H1 (cell line): ENCODE measurements at regions not wholly inside any gene's neighbourhood (a gene's known extent, or its start where the extent isn't known, plus 50 kb on each side); places are given as distances from the start of the nearest gene placed in this dataset.

Experiments
- CTCF ChIA-PET: fragments of 300-600 bp; sonication (Branson Sonifier 250); formaldehyde crosslinking; loops from one replicate; lab custom pipeline; 2021; ENCODE audit not compliant: partially characterized antibody; lab: Charles Lee
- POLR2A ChIA-PET: fragments of 300-600 bp; sonication (Branson Sonifier 250); formaldehyde crosslinking; loops from one replicate; lab custom pipeline; 2021; ENCODE audit warnings: inconsistent platforms; ENCODE audit not compliant: partially characterized antibody; lab: Charles Lee
- DNase-seq, 2 experiments: peaks; one replicate each; pipeline versions ENCODE4 v3.0.0 to v3.0.0-alpha.2; 2010 to 2022; ENCODE audit warnings: low spot score in 2 of 2, low read depth in 1 of 2, mixed read lengths in 1 of 2
- FAIRE-seq: peaks from 2 replicates; lab custom pipeline; 2011; peaks lifted over from hg19 to GRCh38; lab: Jason Lieb, UNC
- H2AFZ ChIP-seq: 2 replicates; pipeline ENCODE4 v1.8.1; 2012; ENCODE audit warnings: low read length, inconsistent platforms
- H2AK5ac ChIP-seq: 2 replicates; pipeline ENCODE4 v1.6.1; 2013; ENCODE audit warnings: low read depth, low read length
- H2BK120ac ChIP-seq: replicated peaks from 2 replicates; pipeline ENCODE3; 2013; ENCODE audit warnings: low read depth, low read length, inconsistent platforms
- H2BK12ac ChIP-seq: 2 replicates; pipeline ENCODE4 v1.6.1; 2013; ENCODE audit warnings: low read depth, low read length
- H2BK15ac ChIP-seq: 2 replicates; pipeline ENCODE4 v1.6.1; 2013; ENCODE audit warnings: low read length
- H2BK20ac ChIP-seq: 2 replicates; pipeline ENCODE4 v1.6.1; 2013; ENCODE audit warnings: low read length
- H2BK5ac ChIP-seq: 2 replicates; pipeline ENCODE4 v1.6.1; 2013; ENCODE audit warnings: low read depth, low read length
- H3K14ac ChIP-seq: 2 replicates; pipeline ENCODE4 v1.6.1; 2013; ENCODE audit warnings: inconsistent platforms; ENCODE audit not compliant: insufficient read length
- H3K18ac ChIP-seq: 2 replicates; pipeline ENCODE4 v1.6.1; 2013; ENCODE audit warnings: low read length; ENCODE audit errors: extremely low read depth
- H3K23ac ChIP-seq: 2 replicates; pipeline ENCODE4 v1.6.1; 2013; ENCODE audit warnings: inconsistent platforms; ENCODE audit not compliant: insufficient read length
- H3K23me2 ChIP-seq: 2 replicates; pipeline ENCODE4 v1.6.1; 2013; ENCODE audit warnings: low read depth, low read length
- H3K27ac ChIP-seq: 2 replicates; pipeline ENCODE4 v1.6.1; 2011; ENCODE audit warnings: low read depth, low read length, inconsistent platforms
- H3K27me3 ChIP-seq, 4 experiments: replicated peaks in 1 of 4; 1 replicate in 1 of 4; 2 replicates in 3 of 4; pipeline versions ENCODE4 v1.6.1 to v1.8.1; 2011 to 2013; ENCODE audit warnings: low read length in 3 of 4, mild to moderate bottlenecking in 3 of 4, inconsistent platforms in 2 of 4, mixed read lengths in 2 of 4, moderate library complexity in 1 of 4; ENCODE audit not compliant: control insufficient read depth in 3 of 4, insufficient read depth in 3 of 4; ENCODE audit errors: extremely low read depth in 1 of 4
- H3K36me3 ChIP-seq, 4 experiments: 2 replicates each; pipeline versions ENCODE4 v1.6.1 to v1.8.1; 2011 to 2013; ENCODE audit warnings: mild to moderate bottlenecking in 4 of 4, low read length in 3 of 4, moderate library complexity in 2 of 4, control low read depth in 1 of 4, inconsistent platforms in 1 of 4; ENCODE audit not compliant: insufficient read depth in 4 of 4, control insufficient read depth in 2 of 4
- H3K4ac ChIP-seq: replicated peaks from 2 replicates; pipeline ENCODE3; 2013; ENCODE audit warnings: low read length, low read depth, mixed read lengths, inconsistent platforms; ENCODE audit not compliant: insufficient read length
- H3K4me1 ChIP-seq, 4 experiments: replicated peaks in 1 of 4; 1 replicate in 1 of 4; 2 replicates in 3 of 4; pipeline versions ENCODE4 v1.6.1 to v1.8.1; 2011 to 2013; ENCODE audit warnings: low read length in 3 of 4, inconsistent platforms in 2 of 4, mixed read lengths in 1 of 4; ENCODE audit not compliant: insufficient read depth in 4 of 4, control insufficient read depth in 3 of 4
- H3K4me2 ChIP-seq, 2 experiments: 2 replicates each; pipeline versions ENCODE4 v1.6.1 to v1.8.1; 2011 to 2013; ENCODE audit warnings: low read depth in 2 of 2, low read length in 2 of 2, control low read depth in 1 of 2, inconsistent platforms in 1 of 2, mild to moderate bottlenecking in 1 of 2; ENCODE audit not compliant: insufficient read depth in 1 of 2
- H3K4me3 ChIP-seq, 4 experiments: fragments of 200-600, 300-600 bp in 1 of 4; sonication (generic), shearing (Covaris generic), sonication (Bioruptor Twin) in 1 of 4; 2 replicates each; pipeline versions ENCODE4 v1.5.1 to v1.8.1; 2011 to 2016; ENCODE audit warnings: low read length in 4 of 4, low read depth in 3 of 4, control low read depth in 2 of 4, inconsistent platforms in 2 of 4, mild to moderate bottlenecking in 2 of 4, mixed read lengths in 1 of 4, moderate library complexity in 1 of 4; ENCODE audit not compliant: insufficient read depth in 2 of 4; ENCODE audit errors: extremely low read depth in 1 of 4
- H3K56ac ChIP-seq: replicated peaks from 2 replicates; pipeline ENCODE3; 2013; ENCODE audit warnings: low read depth, mild to moderate bottlenecking, mixed read lengths, low read length, inconsistent platforms; ENCODE audit not compliant: insufficient read length
- H3K79me1 ChIP-seq: 2 replicates; pipeline ENCODE4 v1.6.1; 2013; ENCODE audit warnings: low read depth, low read length, control low read depth
- H3K79me2 ChIP-seq, 2 experiments: 2 replicates each; pipeline versions ENCODE4 v1.6.1 to v1.8.1; 2012 to 2013; ENCODE audit warnings: low read length in 2 of 2, mild to moderate bottlenecking in 2 of 2, inconsistent platforms in 1 of 2; ENCODE audit not compliant: insufficient read depth in 2 of 2, control insufficient read depth in 1 of 2
- H3K9ac ChIP-seq, 4 experiments: replicated peaks in 1 of 4; 1 replicate in 1 of 4; 2 replicates in 3 of 4; pipeline versions ENCODE4 v1.6.1 to v1.8.1; 2011 to 2013; ENCODE audit warnings: low read depth in 3 of 4, low read length in 3 of 4, control low read depth in 2 of 4, mild to moderate bottlenecking in 2 of 4, moderate library complexity in 2 of 4, inconsistent platforms in 1 of 4; ENCODE audit errors: extremely low read depth in 1 of 4
- H3K9me3 ChIP-seq, 2 experiments: 2 replicates each; pipeline versions ENCODE4 v1.6.1 to v1.8.1; 2012 to 2013; ENCODE audit warnings: mild to moderate bottlenecking in 2 of 2, moderate library complexity in 2 of 2, control low read depth in 1 of 2, inconsistent platforms in 1 of 2, low read depth in 1 of 2, low read length in 1 of 2, mixed read lengths in 1 of 2; ENCODE audit not compliant: insufficient read depth in 2 of 2
- H4K20me1 ChIP-seq, 2 experiments: replicated peaks in 1 of 2; 2 replicates each; pipeline versions ENCODE3 to v1.8.1; 2011 to 2013; ENCODE audit warnings: inconsistent platforms in 2 of 2, low read length in 2 of 2, mild to moderate bottlenecking in 1 of 2; ENCODE audit not compliant: insufficient read depth in 2 of 2, control insufficient read depth in 1 of 2
- H4K5ac ChIP-seq: 2 replicates; pipeline ENCODE4 v1.6.1; 2013; ENCODE audit warnings: low read length, low read depth, mixed read lengths, inconsistent platforms; ENCODE audit not compliant: insufficient read length
- H4K8ac ChIP-seq: 2 replicates; pipeline ENCODE4 v1.8.0; 2013; ENCODE audit warnings: mild to moderate bottlenecking, moderate library complexity, low read length, inconsistent platforms; ENCODE audit not compliant: insufficient read depth; ENCODE audit errors: extremely low read depth
- H4K91ac ChIP-seq: replicated peaks from 2 replicates; pipeline ENCODE3; 2013; ENCODE audit warnings: low read length, mixed read lengths, inconsistent platforms; ENCODE audit not compliant: insufficient read length
- TF ChIP-seq, protein P1 (sequence below): fragments of 300-600 bp; sonication (generic); IDR thresholded peaks from 2 replicates; pipeline ENCODE4 v1.7.1; 2012; ENCODE audit warnings: low read length, moderate library complexity, mild to moderate bottlenecking, inconsistent platforms; ENCODE audit not compliant: insufficient replicate concordance

DNA sequence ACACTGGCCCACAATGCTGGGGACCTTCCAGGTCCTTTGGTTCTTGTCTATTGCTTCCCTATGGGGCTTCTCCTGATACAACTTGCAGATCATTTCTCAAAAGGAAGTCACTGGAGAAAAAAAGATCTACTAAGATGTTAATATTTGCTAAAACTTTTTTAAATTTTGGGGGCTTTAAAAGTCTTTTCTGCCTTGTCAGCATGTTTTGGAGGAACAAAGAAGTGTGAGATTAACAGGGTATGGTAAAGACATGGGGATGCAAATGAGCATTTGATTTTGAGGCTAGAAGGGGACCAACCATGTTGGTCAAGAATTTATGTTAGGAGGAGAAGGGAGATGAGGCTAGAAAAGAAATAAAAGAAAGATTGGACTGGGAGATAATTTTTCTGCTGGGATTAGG lies 515.4 kb downstream of the HTR7 start:
- H2AFZ ChIP-seq = no peak overlapping the region
- TF ChIP-seq, protein P1, sequence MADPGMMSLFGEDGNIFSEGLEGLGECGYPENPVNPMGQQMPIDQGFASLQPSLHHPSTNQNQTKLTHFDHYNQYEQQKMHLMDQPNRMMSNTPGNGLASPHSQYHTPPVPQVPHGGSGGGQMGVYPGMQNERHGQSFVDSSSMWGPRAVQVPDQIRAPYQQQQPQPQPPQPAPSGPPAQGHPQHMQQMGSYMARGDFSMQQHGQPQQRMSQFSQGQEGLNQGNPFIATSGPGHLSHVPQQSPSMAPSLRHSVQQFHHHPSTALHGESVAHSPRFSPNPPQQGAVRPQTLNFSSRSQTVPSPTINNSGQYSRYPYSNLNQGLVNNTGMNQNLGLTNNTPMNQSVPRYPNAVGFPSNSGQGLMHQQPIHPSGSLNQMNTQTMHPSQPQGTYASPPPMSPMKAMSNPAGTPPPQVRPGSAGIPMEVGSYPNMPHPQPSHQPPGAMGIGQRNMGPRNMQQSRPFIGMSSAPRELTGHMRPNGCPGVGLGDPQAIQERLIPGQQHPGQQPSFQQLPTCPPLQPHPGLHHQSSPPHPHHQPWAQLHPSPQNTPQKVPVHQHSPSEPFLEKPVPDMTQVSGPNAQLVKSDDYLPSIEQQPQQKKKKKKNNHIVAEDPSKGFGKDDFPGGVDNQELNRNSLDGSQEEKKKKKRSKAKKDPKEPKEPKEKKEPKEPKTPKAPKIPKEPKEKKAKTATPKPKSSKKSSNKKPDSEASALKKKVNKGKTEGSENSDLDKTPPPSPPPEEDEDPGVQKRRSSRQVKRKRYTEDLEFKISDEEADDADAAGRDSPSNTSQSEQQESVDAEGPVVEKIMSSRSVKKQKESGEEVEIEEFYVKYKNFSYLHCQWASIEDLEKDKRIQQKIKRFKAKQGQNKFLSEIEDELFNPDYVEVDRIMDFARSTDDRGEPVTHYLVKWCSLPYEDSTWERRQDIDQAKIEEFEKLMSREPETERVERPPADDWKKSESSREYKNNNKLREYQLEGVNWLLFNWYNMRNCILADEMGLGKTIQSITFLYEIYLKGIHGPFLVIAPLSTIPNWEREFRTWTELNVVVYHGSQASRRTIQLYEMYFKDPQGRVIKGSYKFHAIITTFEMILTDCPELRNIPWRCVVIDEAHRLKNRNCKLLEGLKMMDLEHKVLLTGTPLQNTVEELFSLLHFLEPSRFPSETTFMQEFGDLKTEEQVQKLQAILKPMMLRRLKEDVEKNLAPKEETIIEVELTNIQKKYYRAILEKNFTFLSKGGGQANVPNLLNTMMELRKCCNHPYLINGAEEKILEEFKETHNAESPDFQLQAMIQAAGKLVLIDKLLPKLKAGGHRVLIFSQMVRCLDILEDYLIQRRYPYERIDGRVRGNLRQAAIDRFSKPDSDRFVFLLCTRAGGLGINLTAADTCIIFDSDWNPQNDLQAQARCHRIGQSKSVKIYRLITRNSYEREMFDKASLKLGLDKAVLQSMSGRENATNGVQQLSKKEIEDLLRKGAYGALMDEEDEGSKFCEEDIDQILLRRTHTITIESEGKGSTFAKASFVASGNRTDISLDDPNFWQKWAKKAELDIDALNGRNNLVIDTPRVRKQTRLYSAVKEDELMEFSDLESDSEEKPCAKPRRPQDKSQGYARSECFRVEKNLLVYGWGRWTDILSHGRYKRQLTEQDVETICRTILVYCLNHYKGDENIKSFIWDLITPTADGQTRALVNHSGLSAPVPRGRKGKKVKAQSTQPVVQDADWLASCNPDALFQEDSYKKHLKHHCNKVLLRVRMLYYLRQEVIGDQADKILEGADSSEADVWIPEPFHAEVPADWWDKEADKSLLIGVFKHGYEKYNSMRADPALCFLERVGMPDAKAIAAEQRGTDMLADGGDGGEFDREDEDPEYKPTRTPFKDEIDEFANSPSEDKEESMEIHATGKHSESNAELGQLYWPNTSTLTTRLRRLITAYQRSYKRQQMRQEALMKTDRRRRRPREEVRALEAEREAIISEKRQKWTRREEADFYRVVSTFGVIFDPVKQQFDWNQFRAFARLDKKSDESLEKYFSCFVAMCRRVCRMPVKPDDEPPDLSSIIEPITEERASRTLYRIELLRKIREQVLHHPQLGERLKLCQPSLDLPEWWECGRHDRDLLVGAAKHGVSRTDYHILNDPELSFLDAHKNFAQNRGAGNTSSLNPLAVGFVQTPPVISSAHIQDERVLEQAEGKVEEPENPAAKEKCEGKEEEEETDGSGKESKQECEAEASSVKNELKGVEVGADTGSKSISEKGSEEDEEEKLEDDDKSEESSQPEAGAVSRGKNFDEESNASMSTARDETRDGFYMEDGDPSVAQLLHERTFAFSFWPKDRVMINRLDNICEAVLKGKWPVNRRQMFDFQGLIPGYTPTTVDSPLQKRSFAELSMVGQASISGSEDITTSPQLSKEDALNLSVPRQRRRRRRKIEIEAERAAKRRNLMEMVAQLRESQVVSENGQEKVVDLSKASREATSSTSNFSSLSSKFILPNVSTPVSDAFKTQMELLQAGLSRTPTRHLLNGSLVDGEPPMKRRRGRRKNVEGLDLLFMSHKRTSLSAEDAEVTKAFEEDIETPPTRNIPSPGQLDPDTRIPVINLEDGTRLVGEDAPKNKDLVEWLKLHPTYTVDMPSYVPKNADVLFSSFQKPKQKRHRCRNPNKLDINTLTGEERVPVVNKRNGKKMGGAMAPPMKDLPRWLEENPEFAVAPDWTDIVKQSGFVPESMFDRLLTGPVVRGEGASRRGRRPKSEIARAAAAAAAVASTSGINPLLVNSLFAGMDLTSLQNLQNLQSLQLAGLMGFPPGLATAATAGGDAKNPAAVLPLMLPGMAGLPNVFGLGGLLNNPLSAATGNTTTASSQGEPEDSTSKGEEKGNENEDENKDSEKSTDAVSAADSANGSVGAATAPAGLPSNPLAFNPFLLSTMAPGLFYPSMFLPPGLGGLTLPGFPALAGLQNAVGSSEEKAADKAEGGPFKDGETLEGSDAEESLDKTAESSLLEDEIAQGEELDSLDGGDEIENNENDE = no peak

More for the DNA sequence above, 515.4 kb downstream of the HTR7 start:
- H3K79me1 ChIP-seq = no peaks in the 10 kb centered on the region
- no peaks in the 10 kb centered on the region for H3K27me3 ChIP-seq
- no peak overlapping the region for H4K91ac ChIP-seq
- H3K79me2 ChIP-seq = no peaks in the 10 kb centered on the region
- H2BK12ac ChIP-seq = no peak overlapping the region
- no peaks in the 10 kb centered on the region for H3K23me2 ChIP-seq
- no peak overlapping the region for H3K18ac ChIP-seq
- FAIRE-seq (no peak), DNase-seq (no peak)
- no peaks in the 10 kb centered on the region for H4K20me1 ChIP-seq
- no peak overlapping the region for H2BK15ac ChIP-seq
- no peaks in the 10 kb centered on the region for H3K4me1 ChIP-seq
- no peak overlapping the region for H3K4me3 ChIP-seq
- H3K36me3 ChIP-seq = no peaks in the 10 kb centered on the region
- no peak overlapping the region for H4K8ac ChIP-seq
- H3K9ac ChIP-seq = no peak overlapping the region
- H2BK120ac ChIP-seq = no peak overlapping the region
- H3K23ac ChIP-seq = no peak overlapping the region
- H2AK5ac ChIP-seq = no peak overlapping the region
- no peak overlapping the region for H2BK5ac ChIP-seq
- no peak overlapping the region for H2BK20ac ChIP-seq
- no peak overlapping the region for H3K14ac ChIP-seq
- no peak overlapping the region for H3K4me2 ChIP-seq
- no peaks in the 10 kb centered on the region for H3K9me3 ChIP-seq
- ChIA-PET POLR2A (interaction anchor here (0.9 kb wide), 1 partner anchor 24 kb away, joined by 3 read pairs; no protein-coding TSS in a partner anchor), CTCF (interaction anchor here (0.7 to 1.0 kb wide), 2 partner anchors 408 to 1805 kb away, joined by 3 read pairs; no protein-coding TSS in a partner anchor)
- H4K5ac ChIP-seq = no peak overlapping the region
- no peak overlapping the region for H3K27ac ChIP-seq
- no peak overlapping the region for H3K4ac ChIP-seq
- H3K56ac ChIP-seq = no peak overlapping the region
